ENCODE measurements at regions not wholly inside any gene's neighbourhood (a gene's known extent, or its start where the extent isn't known, plus 50 kb on each side); places are given as distances from the start of the nearest gene placed in this dataset.

- TF ChIP-seq CHD7 (IDR thresholded peaks at IDR 0.05; ENCODE audit: insufficient replicate concordance, low read length) (no peak), CHD1 (IDR thresholded peaks at IDR 0.05; ENCODE audit: low read depth, low read length) (no peak), CBX5 (IDR thresholded peaks at IDR 0.05; ENCODE audit: low read depth, low read length) (no peak)
Observed at GRCh38 chr3:30343861-30344260, 262.5 kb upstream of the TGFBR2 start (continued).
